Fibroblast of skin of left quadriceps (primary cell): ENCODE measurements at regions not wholly inside any gene's neighbourhood (a gene's known extent, or its start where the extent isn't known, plus 50 kb on each side); places are given as distances from the start of the nearest gene placed in this dataset.
"Not testable (repeated sequence)": the region's sequence is repeated elsewhere in the genome, so short reads cannot be mapped to it uniquely, and the experiment has no call there.

Experiments
- DNase-seq, 2 experiments: peaks; one replicate each; pipeline ENCODE4 v3.0.0-alpha.2; 2013; ENCODE audit warnings: low read depth in 2 of 2

DNA sequence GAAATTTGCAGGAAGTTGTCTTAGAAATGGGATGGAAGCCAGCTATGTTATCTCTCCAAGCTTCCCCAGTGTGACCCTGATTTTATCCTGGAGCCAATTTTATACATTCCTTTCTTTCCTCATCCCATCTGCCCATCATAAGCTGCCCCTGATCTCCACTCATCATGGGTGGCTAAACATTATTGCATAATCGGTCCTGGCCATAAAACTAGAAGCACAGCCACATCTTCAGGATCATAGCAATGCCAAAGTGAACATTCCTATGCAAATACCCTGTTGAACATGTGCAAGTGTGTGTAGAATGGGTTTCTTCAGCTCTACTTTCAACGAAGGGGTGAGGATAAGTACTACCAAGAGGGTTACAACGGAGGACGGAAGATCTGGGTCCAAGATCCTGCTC lies 50.6 kb upstream of the COG2 start:
- DNase-seq, result no peak

DNA sequence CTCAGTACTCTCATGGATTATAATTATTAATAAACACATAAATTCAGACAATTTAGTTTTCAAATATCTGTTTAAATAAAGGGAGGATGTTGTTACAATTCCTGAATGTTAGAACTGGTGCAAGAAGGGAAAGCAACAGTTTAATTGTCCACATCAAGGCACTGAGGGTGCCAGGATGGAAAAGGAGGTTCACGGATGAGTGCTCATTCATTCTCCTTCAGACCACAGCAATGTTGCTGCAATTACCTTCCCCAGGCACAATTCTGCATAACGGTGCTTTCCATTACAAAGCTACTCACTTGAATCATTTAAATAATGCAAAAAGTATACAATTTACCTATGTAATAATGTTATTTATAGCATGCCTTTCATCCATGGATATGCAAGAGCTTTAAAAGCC lies 52.3 kb upstream of the COG2 start:
- DNase-seq, result no peak

DNA sequence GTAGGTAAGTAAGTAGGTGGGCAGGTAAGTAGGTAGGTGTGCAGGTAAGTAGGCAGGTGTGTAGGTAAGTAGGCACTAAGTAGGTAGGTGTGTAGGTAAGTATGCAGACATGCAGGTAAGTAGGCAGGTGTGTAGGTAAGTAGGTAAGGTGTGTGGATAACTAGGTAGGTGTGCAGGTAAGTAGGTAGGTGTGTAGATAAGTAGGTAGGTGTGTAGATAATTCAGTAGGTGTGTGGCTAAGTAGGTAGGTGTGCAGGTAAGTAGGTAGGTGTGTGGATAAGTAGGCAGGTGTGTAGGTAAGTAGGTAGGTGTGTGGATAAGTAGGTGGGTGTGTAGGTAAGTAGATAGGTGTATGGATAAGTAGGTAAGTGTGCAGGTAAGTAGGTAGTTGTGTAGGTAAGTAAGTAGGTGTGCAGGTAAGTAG lies 53.9 kb upstream of the COG2 start:
- DNase-seq, result no peak

DNA sequence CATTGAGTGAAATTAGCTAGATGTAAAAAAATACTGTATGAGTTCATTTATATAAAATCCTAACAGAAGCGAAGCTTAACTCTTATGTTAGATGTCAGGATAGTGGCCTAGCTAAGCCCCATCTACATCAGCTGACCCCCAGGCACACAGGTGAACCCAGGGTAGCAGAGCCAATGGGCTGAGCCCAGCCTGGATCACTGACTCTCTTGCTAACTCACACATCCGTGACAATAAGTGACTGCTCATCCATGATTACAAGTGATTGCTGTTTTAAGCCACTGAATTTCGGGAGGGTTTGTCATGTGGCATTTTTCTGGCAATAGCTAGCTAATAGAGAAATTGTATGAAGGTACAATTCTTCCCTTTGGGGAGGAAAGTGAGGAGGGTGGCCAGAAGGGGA lies 55.2 kb upstream of the COG2 start:
- DNase-seq, result no peak

DNA sequence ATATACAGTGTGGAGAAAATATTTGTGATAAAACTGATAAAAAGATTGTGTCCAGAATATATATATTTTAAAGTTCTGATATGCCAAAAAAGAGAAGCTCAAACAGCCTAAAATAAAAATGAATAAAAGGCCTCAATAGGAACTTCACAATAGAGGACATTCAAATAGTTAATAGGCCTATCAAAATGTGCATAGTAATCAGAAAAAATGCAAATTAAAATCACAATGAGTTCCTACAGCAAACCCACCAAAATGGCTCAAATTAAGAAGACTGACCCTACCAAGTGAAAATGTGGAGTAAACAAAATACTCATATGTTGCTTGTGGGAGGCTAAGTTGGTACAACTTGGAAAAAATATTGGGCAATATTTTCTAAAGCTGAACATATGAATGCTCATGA lies 57.6 kb upstream of the COG2 start:
- no peak for DNase-seq

DNA sequence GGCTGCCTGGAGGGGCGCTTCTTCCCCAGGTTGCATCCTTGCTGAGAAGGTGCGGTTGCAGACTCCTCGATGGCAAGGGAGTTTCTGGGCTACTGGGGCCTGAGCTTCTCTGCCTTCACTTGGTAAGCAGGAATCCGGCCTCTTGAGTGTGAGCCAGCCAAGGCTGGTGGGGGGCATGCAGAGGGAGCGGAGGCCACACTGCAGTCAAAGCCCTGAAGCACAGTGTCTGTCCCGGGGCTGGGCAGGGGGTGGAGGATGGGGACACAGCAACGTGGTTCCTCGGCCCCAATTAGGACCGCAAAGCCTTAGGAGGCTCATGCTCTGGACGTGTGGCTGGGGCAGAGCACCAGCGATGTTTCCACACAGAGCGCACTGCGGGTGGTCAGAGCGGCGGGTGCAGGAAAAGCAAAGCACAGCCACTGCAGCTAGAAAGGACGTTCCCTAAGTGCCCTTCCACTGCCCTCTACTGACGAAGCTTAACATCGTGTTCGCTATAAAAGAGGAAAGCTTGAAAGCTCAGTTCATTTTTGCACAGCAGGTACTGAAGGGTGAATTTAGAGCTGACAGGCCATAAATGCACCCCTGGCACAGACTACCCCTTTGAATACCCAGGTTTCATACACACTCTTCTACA lies 60.7 kb upstream of the COG2 start:
- no peak for DNase-seq

DNA sequence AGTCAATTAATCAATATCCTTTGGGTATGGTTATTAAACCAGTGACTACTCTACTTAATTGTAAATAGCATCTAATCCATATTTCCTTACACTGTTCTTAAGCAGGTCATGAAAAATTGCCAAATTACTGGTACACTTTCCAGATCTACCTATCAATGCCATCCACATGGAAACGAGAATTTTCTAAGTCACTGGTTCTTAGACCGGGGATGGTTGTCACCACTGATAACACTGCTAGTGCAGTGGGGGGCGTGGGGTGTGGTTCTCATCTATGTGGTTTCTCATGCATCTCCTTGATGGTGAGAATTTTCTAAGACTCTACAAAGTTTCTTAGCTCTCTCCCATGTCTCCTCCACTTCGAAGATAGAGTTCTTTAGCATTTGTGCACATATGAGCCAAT lies 63.7 kb upstream of the COG2 start:
- DNase-seq, result no peak

DNA sequence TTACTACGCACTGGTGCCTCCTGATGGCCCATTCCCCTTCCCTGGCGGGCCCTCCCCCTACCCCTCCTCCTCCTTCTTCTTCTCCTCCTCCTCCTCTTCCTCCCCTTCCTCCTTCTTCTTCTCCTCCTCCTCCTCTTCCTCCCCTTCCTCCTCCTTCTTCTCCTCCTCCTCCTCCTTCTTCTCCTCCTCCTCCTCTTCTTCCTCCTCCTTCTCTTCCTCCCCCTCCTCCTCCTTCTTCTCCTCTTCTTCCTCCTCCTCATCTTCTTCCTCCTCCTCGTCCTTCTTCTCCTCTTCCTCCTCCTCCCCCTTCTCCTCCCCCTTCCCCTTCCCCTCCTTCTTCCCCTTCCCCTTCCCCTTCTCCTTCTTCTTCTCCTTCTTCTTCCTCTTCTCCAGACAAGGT lies 64.7 kb upstream of the COG2 start:
- DNase-seq, result no peak

DNA sequence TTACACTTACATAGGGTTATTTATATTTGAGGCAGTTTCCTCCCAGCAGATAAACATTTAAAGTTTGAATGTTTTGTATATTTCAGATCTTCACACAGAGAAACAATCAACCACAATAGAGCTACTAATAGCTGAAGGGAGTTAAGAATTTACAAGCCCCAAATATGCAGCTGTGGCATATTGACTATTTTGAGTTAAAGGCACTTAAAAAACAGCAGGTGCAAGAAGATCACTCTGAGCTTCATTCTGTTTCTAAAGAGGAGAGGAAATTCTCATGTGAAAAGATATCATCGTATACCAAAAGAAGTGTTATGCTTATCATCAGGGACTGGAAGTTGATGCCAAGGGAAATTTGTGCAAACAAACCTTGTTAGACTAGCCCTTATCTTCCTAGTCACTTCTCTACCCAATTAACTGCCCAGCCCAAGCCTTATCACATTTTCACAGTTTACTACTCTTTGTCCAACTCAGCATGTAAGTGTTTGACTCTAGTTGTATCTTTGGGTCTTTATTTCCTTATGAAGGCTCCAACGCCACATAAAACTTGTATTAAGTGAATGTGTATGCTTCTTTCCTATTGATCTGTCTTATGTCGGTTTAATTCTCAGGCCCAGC lies 66.3 kb upstream of the COG2 start:
- DNase-seq, result no peak

DNA sequence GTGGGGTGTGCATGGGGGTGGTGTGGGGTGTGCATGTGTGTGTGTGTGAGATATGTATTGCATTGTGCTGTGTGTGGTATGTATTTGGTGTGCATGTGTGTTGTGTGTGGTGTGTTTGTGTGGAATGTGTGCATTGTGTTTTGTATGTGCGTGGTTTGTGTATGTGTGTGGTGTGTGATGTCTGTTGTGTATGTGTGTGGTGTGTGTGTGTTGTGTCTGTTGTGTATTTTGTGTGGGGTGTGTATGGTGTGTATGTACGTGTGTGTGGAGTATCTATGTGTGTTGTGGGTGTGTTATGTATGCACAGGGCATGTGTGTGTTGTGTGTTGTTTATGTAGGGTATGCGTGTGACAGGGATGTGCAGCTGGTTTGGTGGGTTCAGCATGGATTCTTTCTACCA lies 67.8 kb upstream of the COG2 start:
- DNase-seq, result no peak

DNA sequence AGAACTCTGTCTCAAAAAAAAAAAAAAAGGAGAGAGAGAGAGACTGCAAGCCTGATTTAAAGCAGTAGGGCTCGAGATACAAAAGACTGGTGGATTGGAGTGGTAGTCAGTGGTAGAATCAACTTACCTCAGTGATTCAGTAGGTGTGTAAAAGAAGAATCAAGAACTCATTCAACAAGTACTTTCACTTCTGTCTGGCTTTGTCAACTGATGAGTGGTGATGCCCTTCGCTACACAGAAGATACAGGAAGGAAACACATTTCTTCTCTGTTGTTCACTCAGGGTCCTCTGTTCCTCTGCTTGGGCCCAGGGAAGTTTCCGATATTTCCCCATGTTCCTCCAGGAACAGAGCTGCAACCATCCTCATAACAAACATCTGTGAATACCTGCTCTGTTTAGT lies 68.6 kb upstream of the COG2 start:
- DNase-seq, result no peak

DNA sequence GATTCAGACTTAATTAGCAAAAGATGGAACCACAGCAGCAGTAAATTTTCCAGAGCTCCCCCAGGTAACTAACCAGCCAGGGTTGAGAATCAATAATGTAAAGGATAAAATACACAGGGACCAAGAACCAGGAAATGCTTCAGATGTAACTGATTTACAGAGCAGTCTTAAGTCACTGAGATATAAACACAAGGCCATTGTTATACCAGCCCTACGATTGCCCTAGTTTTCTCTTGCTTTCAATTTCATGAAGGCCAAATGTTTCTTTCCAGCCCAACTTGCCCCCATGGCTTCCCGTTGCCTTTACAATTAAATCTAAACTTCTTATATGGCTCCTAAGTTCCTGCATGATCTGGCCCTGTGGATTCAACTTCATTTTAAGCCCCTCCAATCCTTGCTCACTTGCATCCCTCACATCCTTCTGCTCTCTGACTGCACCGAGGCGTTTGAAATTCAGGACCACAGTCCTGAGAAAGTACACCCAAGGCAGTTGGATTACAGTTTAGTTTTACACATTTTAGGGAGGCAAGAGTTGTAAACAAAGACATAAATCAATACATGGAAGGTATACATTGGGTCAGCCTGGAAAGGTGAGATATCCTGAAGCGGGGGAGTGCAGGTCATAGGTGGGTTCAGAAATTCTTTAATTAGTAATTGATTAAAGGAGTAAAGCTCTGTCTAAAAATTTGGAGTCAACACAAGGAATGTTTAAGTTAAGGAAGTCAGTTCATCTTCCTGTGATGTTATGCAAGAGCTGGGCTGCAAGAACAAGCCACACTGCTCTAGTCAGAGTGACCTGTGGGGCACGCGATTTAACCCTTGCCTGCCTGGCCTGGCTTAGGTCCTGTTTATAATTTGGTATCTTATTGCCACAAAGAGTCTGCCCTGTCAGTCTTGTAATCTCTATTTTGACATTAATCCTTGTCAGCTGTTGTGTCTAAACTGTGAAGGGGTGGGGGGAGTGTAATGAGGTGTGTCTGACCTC lies 69.9 kb upstream of the COG2 start:
- DNase-seq, result no peak

DNA sequence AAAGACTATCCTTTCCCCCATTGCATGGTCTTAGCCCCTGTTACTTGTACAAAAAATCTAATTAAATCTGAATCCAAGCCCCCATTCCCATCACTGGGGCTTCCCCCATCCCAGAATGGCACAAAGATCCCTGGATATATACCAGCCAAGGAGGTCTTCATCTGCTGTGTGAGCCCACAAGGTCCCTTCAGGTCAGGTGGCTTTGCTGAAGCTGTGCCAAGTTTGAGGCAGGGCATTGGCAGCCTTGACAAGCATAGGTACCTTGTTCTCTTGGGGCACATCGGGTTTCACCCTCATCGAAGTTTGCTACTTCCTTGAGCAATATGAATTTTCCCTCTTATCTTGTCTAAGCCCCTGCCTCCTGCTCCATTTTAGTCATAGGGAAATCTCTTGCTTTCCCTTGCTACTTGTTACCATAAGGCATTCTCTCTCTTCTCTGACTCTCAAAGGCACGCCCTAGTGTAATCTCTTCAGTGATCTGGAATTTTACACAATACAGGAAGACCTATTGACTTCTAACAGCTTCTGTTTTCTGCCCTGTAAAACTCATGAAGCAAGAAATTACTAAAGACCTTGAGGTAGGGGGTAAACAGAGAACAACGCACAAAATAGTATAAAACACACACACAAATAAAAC lies 71.4 kb upstream of the COG2 start:
- no peak for DNase-seq

DNA sequence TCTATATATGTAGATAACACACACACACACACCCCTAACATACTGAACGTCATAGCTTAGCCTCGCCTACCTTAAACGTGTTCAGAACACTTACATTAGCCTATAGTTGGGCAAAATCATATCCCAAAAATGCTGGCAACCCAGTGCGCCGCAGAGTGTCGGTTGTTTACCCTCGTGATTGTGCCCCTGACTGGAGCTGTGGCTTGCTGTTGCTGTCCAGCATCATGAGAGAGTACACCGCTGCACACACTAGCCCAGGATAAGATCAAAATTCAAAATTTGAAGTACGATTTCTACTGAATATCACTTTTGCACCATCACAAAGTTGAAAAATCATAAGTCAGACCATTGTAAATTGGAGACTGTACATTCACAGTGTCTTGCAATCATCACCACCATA lies 73.1 kb upstream of the COG2 start:
- DNase-seq, result no peak

DNA sequence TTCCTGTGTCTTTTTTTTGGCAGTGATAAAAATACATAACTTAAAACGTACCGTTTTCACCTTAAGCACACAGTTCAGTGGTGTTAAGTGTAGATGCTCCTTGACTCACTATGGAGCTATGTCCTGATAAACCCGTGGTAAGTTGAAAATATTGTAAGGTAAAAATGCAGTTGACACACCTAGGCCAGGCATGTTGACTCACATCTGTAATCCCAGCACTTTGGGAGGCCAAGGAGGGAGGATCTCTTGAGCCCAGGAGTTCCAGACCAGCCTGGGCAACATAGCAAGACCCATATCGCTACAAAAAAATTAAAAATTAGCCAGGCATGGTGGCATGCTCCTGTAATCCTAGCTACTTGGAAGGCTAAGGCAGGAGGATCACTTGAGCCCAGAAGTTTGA lies 73.6 kb upstream of the COG2 start:
- no peak for DNase-seq

DNA sequence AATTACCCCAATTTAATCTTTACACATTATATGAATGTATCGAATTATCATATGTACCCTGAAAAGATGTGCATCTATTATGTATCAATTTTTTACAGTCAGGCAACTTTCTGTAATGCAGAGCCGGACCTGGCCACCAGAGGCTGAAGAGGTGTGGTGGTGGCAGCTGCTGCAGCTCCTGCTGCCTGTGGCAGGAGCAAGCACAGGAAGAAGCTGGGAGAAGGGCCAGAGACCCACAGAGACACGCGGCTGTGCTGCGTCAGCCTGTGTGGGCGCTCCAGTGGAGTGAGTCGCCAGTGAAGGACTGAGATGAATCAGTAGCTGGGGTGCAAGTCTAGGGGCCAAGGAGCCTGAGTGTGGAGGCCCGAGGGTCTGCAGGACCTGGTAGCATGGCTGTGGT lies 74.3 kb upstream of the COG2 start:
- no peak for DNase-seq

DNA sequence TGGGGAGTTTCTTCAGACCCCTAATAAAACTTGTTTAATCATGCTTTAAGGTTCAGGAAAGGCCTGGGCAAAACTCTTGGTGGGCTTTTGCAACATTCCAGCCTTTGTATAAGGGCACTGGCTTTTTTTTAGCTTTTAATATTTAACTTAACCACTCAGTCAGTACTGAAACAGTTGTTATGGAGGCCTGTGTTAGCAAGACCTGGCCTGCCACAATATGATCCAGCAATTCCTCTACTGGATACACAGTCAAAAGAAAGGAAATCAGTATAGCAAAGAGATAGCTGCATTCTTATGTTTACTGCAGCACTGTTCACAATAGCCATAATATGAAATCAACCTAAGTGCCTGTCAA lies 75.1 kb upstream of the COG2 start:
- no peak for DNase-seq

DNA sequence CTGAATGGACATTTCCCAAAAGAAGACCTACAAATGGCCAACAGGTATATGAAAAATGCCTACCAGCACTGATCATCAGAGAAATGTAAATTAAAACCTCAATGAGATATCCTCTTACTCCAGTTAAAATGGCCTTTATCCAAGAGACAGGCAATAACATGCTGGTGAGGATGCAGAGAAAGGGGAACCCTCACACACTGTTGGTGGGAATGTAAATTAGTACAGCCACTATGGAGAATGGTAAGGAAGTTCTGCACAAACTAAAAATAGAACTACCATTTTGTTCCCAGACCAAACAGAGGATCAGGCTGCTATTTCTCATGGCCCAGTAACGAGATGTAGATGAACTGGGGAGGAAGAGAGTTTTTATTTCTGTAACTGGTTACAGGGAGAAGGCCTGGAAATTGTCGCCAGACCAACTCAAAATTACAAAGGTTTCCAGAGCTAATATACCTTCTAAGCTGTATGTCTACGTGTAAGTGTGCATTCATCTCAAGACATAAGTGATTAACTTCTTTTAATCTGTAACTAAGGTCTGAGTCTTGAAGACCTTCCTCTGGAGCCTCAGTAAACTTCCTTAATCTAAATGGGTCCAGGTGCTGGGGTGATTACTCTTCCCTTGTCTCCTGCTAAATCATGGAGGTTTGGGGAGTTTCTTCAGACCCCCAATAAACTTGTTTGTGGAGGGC lies 75.6 kb upstream of the COG2 start:
- DNase-seq, result not testable (repeated sequence)

DNA sequence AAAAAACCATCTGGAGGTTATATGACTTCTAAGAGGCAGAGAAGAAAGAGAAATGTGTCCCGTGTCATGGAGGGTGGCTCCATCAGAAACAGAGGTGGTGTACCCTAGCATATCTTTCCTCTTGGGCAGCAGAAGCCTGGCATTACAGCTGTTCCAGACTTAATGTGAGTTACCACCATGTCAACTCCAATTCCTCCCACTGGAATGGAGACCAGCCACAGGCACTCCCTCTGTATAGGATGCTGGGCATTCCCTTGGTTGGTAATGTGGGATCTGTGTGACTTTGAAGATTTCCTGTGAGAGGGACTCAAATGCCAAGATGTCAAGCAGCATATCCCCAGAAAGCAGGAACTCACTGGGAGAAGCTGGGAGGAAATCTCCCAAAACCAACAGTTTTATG lies 77.1 kb upstream of the COG2 start:
- DNase-seq, result no peak

DNA sequence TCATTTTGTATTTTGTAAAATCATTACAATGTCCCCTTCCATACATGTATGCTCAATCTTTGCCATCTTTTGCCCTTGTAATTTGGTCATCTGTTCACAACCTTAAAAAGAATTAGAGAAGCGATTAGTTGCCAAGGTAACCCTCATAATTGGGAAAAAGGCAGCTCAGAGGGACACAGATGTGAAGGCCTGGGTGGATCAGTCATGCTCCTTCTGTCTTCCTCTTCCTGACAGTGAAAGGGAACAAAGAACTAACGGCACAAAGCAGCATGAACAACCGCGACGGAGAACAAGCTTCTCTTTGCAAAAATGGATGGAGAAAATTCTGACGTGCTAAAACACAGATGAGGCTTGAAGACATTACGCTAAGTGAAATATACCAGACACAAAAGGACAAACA lies 78.7 kb upstream of the COG2 start:
- DNase-seq, result no peak

DNA sequence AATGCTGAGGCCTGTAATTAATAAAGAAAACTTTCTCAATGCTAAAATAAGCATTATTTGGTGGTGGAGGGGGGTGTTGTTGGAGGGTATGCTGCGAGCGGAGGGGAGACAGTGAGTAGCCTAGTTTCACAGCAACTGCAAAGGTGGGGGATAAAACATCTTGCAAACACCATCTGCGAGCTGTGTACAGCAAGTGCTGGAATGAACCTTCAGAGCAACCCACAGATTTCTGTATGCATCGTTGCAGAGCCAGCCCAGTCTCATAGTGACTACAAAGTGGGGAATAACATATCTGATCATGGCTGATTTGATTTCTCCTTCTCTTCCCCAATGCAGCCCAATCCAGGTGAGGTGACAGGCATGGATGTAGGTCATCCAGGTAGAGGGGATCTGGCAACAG lies 80.7 kb upstream of the COG2 start:
- no peak for DNase-seq

DNA sequence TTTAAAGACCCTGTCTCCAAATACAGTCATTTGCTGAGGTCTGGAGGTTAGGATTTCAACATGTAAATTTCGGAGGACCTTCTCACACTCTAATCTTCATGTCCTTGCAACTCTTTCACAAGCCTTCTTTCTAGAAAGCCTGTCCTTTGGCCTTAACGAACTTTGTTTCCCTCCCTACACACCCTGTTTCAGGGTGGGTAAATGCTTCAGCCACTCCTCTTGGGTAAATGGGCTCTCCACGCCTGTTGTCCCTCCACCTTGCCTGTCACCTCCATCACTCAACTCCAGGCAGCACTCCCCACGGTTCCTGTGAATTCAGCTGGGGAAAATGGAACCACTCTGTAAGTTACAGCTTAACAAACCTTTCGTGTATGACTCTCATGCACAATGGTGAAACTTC lies 84.0 kb upstream of the COG2 start:
- DNase-seq, result no peak
